ENCODE measurements at regions not wholly inside any gene's neighbourhood (a gene's known extent, or its start where the extent isn't known, plus 50 kb on each side); places are given as distances from the start of the nearest gene placed in this dataset.
"Not testable (repeated sequence)": the region's sequence is repeated elsewhere in the genome, so short reads cannot be mapped to it uniquely, and the experiment has no call there.

DNA sequence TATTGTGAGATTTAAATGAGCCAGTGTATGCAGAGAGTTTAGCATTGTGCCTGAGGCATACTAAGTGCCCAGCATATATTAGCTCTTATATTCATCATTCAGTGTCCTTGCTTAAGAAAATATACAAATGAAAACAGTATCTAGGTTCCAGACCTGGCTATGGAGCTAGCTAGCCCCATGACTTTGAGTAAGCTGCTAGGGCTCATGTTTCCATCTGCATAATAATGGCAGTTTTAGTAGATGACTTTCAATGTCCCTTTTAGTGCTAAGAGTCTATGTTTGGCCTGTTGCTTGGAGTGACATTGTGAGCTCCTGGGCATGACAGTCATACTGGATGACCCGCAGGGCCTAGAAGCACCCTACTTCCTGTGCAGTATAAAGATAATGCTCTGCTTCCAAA, 435.3 kb downstream of the ZIC3 start:
- intact Hi-C loops (cut with DNase I): no loop called here
- DNase-seq: no peak

GRCh38 chrX:138006180-138006579, 440.3 kb downstream of the ZIC3 start:
- no peak for DNase-seq
- intact Hi-C loops (cut with DNase I): no loop called here

DNA sequence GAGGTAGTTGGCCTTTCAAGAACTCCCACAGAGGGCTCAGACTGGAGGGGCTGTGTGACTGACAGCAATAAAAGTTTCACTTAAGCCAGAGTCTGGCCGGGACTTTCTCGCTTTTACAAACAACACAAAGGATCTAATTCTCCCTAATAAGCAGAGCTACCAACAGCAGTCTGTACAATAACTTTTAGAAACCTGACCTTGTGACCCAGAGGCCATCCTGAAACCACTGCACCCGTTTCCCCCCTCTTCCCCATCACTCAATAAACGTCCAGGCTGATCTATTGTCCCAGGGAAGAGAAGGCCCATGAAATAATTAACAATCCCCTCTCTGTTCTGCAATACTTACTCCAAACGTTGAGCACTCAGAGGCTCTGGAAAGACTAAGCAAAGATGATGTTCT, 442.4 kb downstream of the ZIC3 start:
- DNase-seq: no peak
- intact Hi-C loops (cut with DNase I): no loop called here

DNA sequence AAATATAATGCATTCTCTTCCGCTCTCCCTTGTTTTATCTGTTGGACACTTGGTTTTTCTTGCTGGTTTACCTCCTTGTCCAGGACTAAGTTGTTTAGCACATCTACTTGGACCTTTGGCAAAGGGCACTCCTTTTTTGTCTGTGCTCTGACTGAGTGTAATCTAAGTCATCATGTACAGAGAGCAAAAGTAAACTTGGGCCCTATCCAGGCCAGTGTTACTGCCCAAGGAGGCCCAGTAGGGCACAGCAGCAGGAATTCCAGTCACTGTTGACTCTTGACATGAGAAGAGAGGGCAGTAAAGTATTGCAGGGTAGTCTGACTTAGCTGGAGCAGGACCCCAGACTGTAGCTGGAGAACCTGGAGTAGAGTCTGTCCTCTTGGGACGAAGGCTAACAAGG, 445.5 kb downstream of the ZIC3 start:
- intact Hi-C loops (cut with DNase I): no loop called here

GRCh38 chrX:138014577-138014976, 448.6 kb downstream of the ZIC3 start:
- intact Hi-C loops (cut with DNase I): no loop called here
- no peak for DNase-seq

More for the DNA sequence above, 445.5 kb downstream of the ZIC3 start:
- DNase-seq: no peak

- intact Hi-C loops (cut with DNase I): no loop called here
- DNase-seq: no peak
Measured at GRCh38 chrX:138018145-138018799, 452.3 kb downstream of the ZIC3 start.

GRCh38 chrX:138020941-138021340, 455.0 kb downstream of the ZIC3 start:
- DNase-seq: no peak
- intact Hi-C loops (cut with DNase I): no loop called here

GRCh38 chrX:138026211-138026610, 460.3 kb downstream of the ZIC3 start:
- intact Hi-C loops (cut with DNase I): no loop called here
- no peak for DNase-seq

GRCh38 chrX:138031715-138032114, 465.8 kb downstream of the ZIC3 start:
- intact Hi-C loops (cut with DNase I): no loop called here
- no peak for DNase-seq

DNA sequence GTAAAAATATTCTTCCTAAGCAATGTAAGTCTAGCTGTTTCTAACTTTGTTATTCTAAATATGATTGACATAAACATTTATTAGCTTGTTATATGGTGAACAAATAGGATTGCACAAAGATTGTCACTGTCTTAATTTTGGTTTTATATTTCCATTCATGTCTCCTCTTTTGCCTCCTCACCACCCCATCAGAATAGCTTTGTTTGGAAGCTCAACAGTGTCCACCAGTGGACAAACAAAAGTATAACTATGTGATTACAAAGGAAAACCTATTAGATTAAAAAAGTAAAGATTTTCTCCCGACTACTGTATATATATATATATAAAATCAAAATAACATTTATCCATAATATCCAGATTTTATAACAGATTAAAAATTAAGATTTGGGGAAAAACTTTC, 468.2 kb downstream of the ZIC3 start:
- DNase-seq: no peak
- intact Hi-C loops (cut with DNase I): no loop called here

GRCh38 chrX:138037548-138037947, 471.6 kb downstream of the ZIC3 start:
- intact Hi-C loops (cut with DNase I): no loop called here
- DNase-seq: no peak

DNA sequence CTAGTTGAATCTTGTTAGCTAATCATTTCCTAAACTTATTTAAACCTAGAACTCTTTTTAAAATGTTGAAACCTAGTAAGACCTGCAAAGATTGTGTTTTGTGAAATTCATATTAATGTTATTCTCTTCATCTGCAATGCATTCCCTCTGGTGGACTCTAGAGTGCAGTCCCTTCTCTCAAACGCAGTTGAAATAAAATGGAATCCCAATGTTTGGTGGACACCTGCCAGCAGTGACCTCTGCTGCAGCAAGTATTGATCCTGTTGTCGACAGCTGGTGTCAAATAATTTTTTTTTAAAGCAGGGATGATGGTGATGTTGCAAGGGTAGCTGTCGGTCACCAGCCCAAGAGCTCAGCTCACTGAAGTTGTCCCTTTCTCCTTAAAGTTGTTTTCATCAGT, 492.0 kb downstream of the ZIC3 start:
- no peak for DNase-seq
- intact Hi-C loops (cut with DNase I): no loop called here

DNA sequence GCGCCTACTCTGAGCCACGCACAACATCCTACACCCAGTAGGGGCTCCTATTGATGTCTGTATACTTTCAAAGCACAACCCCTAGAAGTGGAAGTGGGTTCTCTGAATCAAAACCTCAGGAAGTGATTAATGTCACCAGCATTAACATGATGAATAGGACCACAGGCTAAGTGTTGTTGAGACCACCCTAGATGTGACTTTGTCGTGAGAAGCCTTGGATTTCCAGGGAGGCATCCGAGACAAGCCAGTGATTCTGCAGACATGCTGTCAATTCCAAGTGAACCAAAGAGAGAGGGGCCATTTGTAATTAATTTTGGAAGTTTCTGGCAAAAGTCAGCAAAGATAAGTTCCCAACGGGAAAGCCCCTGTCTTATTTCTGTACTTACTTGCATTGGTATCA, 493.0 kb downstream of the ZIC3 start:
- DNase-seq: no peak
- intact Hi-C loops (cut with DNase I): no loop called here

GRCh38 chrX:138067415-138067814, 501.5 kb downstream of the ZIC3 start:
- no peak for DNase-seq
- intact Hi-C loops (cut with DNase I): no loop called here

GRCh38 chrX:138073626-138074025, 507.7 kb downstream of the ZIC3 start:
- DNase-seq: no peak
- intact Hi-C loops (cut with DNase I): no loop called here

DNA sequence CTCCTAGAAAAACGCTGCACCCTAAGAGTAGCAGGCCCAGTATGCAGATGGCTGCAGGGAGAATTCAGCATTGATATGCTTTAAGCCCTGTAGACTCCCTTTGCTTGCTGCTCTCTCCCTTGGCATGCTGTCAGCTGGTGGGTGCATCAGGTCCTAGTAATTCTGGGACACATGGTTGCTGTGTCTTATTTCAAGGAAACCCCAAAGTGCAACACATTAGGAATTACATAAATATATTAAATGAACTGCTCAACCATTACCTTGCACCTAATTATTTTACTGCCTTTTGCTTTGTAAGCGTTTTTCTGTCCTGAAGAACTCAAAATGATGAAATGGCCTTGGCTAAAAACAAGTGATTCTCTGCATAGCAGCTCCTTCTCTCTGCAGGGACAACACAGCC, 516.3 kb downstream of the ZIC3 start:
- DNase-seq: no peak
- intact Hi-C loops (cut with DNase I): no loop called here

DNA sequence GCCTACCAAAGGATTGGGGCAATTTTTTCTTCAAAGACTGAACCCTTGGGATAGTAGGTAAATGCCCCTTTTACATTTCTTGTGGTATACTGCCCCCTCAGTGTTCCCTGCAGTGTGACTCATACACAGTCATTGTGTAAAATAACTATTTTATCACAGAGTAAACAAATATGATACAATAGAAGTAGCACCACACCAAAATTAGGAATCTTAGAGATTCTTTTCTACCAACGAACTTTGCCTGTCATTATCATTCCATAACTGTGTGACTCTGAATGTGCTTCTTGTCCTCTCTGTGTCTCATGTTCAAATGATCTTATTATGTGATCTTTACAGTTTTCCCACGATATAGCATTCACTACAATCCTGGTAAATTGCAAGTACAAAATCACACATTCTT, 517.0 kb downstream of the ZIC3 start:
- intact Hi-C loops (cut with DNase I): no loop called here
- DNase-seq: no peak

DNA sequence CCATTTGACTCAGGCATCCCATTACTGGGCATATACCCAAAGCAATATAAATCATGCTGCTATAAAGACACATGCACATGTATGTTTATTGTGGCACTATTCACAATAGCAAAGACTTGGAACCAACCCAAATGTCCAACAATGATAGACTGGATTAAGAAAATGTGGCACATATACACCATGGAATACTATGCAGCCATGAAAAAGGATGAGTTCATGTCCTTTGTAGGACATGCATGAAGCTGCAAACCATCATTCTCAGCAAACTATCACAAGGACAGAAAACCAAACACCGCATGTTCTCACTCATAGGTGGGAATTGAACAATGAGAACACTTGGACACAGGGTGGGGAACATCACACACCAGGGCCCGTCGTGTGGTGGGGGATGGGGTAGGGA, 545.0 kb downstream of the ZIC3 start:
- DNase-seq; intact Hi-C loops (cut with DNase I): not testable (repeated sequence)

GRCh38 chrX:138127314-138127713, 561.4 kb downstream of the ZIC3 start:
- DNase-seq: no peak
- intact Hi-C loops (cut with DNase I): no loop called here

- intact Hi-C loops (cut with DNase I): no loop called here
- peak in 16 of 42 donors; percentile 0 to 58 (median 26) for DNase-seq
Measured at GRCh38 chrX:138128027-138128671, 562.2 kb downstream of the ZIC3 start.

DNA sequence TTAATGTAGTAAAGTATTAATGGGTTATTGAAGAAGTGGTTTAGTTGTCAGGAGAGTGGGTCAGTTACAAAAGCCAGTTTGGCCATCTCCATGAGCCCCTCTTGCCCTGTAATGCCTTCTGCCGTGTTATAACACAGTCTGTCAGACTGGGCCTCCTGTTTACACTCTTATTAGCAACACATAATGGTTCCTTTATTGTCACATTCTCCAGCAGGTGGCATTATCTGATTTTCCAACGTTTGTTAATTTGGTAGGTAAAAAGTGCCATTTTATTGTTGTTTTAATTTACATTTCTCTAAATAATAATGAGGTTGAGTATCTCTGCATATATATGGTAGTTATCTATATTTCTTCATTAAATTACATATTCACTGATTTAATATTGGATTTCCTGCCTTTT, 560.8 kb downstream of the FGF13 start:
- intact Hi-C loops (cut with DNase I): no loop called here

More for the DNA sequence above, 560.8 kb downstream of the FGF13 start:
- no peak for DNase-seq

Measured in head of caudate nucleus (tissue), 42 donors.